HepG2 (cell line): ENCODE measurements at regions not wholly inside any gene's neighbourhood (a gene's known extent, or its start where the extent isn't known, plus 50 kb on each side); places are given as distances from the start of the nearest gene placed in this dataset.
A peak's percentile ranks its signal among the peaks of the same experiment; 100 is the strongest.

Source experiments
- ATAC-seq: fragments of 200-7000 bp; cut with Tn5 transposase; 3 replicates; pipeline ENCODE4 v1.9.1; 2020; ENCODE audit warnings: mild to moderate bottlenecking, moderate library complexity
- BruUV-seq: library from RNA; stranded (reverse); fragments of 400-500 nt; replicated peaks from 2 replicates; lab custom pipeline; 2021; lab: Mats Ljungman, UMichigan
- CTCF ChIA-PET: fragments of 300-600 bp; formaldehyde crosslinking; extraction: SDS; loops from one replicate; lab custom pipeline; 2021; ENCODE audit warnings: low total read pairs, inconsistent platforms, low intra/inter-chr PET ratio; lab: Yijun Ruan, JAX
- POLR2A ChIA-PET: fragments of 350-600 bp; sonication (Branson Sonifier 250); formaldehyde crosslinking; loops from one replicate; lab custom pipeline; 2020; ENCODE audit warnings: antibody characterized with exemption, inconsistent platforms; lab: Yijun Ruan, JAX
- DNase-seq: peaks from one replicate; pipeline ENCODE4 v3.0.0-alpha.2; 2015; ENCODE audit warnings: low spot score
- FAIRE-seq: peaks from 3 replicates; lab custom pipeline; 2011; peaks lifted over from hg19 to GRCh38; lab: Jason Lieb, UNC
- H2AFZ ChIP-seq: one replicate; pipeline ENCODE4 v1.6.1; 2011; ENCODE audit warnings: low read length, inconsistent platforms
- H3K27ac ChIP-seq: fragments of 300-600 bp; 3 replicates; pipeline ENCODE4 v1.8.0; 2011; ENCODE audit warnings: mixed run types, mild to moderate bottlenecking, mixed read lengths, low read length, inconsistent platforms; ENCODE audit not compliant: insufficient read depth; ENCODE audit errors: extremely low read length
- H3K27me3 ChIP-seq, 2 experiments: fragments of 200-600 bp in 1 of 2; 2 replicates in 1 of 2; 3 replicates in 1 of 2; pipeline versions ENCODE4 v1.6.0 to v1.8.0; 2011; ENCODE audit warnings: low read length in 2 of 2, mild to moderate bottlenecking in 2 of 2, moderate library complexity in 2 of 2, inconsistent platforms in 1 of 2; ENCODE audit not compliant: insufficient read depth in 2 of 2, control insufficient read depth in 1 of 2
- H3K36me3 ChIP-seq, 2 experiments: fragments of 200-600 bp in 1 of 2; replicated peaks in 1 of 2; 2 replicates in 1 of 2; 3 replicates in 1 of 2; pipeline versions ENCODE4 v1.5.1 to v1.8.0; 2011; ENCODE audit warnings: low read length in 2 of 2, inconsistent platforms in 1 of 2; ENCODE audit not compliant: insufficient read depth in 2 of 2, control insufficient read depth in 1 of 2
- H3K4me1 ChIP-seq: 2 replicates; pipeline ENCODE4 v1.5.1; 2012; ENCODE audit warnings: low read length, inconsistent platforms; ENCODE audit not compliant: insufficient read depth
- H3K4me2 ChIP-seq: 2 replicates; pipeline ENCODE4 v1.6.0; 2011; ENCODE audit warnings: low read depth, low read length, inconsistent platforms
- H3K4me3 ChIP-seq, 3 experiments: fragments of 200-600 bp in 1 of 3; sonication (generic), shearing (Covaris generic) in 1 of 3; replicated peaks in 1 of 3; 2 replicates each; pipeline ENCODE4 v1.5.1; 2011 to 2016; ENCODE audit warnings: low read length in 3 of 3, inconsistent platforms in 2 of 3, low read depth in 2 of 3, mild to moderate bottlenecking in 2 of 3, control low read depth in 1 of 3, mixed read lengths in 1 of 3; ENCODE audit not compliant: insufficient read depth in 1 of 3
- H3K79me2 ChIP-seq: one replicate; pipeline ENCODE4 v1.6.1; 2011; ENCODE audit warnings: low read length, inconsistent platforms; ENCODE audit not compliant: insufficient read depth
- H3K9ac ChIP-seq: 2 replicates; pipeline ENCODE4 v1.6.0; 2011; ENCODE audit warnings: mild to moderate bottlenecking, low read depth, low read length, inconsistent platforms; ENCODE audit not compliant: insufficient read depth
- H3K9me3 ChIP-seq: 2 replicates; pipeline ENCODE4 v1.5.1; 2012; ENCODE audit warnings: mild to moderate bottlenecking, low read length
- H4K20me1 ChIP-seq: 2 replicates; pipeline ENCODE4 v1.6.0; 2011; ENCODE audit warnings: inconsistent platforms, mild to moderate bottlenecking, low read length, moderate library complexity; ENCODE audit not compliant: insufficient read depth
- BRCA1 ChIP-seq: sonication (generic); formaldehyde crosslinking; IDR thresholded peaks from 2 replicates; pipeline ENCODE4 v1.4.0; 2020; ENCODE audit warnings: missing genetic modification reagents
- CBFB ChIP-seq: sonication (generic); formaldehyde crosslinking; IDR thresholded peaks from 2 replicates; pipeline ENCODE4 v1.4.0; 2020; ENCODE audit warnings: missing genetic modification reagents
- CEBPB ChIP-seq: IDR thresholded peaks from 2 replicates; pipeline ENCODE4 v1.6.1; 2011; ENCODE audit warnings: low read depth, low read length, improper control_type of control experiment, borderline replicate concordance
- CHD2 ChIP-seq: IDR thresholded peaks from 2 replicates; pipeline ENCODE4 v1.6.1; 2011; ENCODE audit warnings: low read depth, low read length, improper control_type of control experiment
- GABPB1 ChIP-seq: IDR thresholded peaks from 2 replicates; pipeline ENCODE4 v1.6.1; 2016; ENCODE audit warnings: mild to moderate bottlenecking, missing genetic modification reagents, moderate library complexity, missing compliant biosample characterization
- SP1 ChIP-seq, 2 experiments: fragments of 450-650 bp in 1 of 2; sonication (generic) in 1 of 2; formaldehyde crosslinking in 1 of 2; IDR thresholded peaks; 2 replicates each; pipeline versions ENCODE4 v1.4.0 to v1.6.1; 2016 to 2020; ENCODE audit warnings: missing genetic modification reagents in 1 of 2
- ZFAT ChIP-seq: sonication (generic); formaldehyde crosslinking; conservative IDR thresholded peaks from 2 replicates; pipeline ENCODE4 v1.8.1; 2023; ENCODE audit warnings: missing genetic modification reagents, inconsistent platforms
- WGBS: methylation state at CpG from one replicate; pipeline ENCODE4 v1.1.6; 2017; ENCODE audit warnings: low lambda C conversion rate; 5-methylcytosine and 5-hydroxymethylcytosine counted together
- in situ Hi-C: cut with HindIII; loops from 2 replicates; pipeline ENCODE4 v1.10.0; 2017; ENCODE audit warnings: low pct_unique_long_range_greater_than_20kb; ENCODE audit not compliant: extremely low pct_ligation_motif_present
- intact Hi-C: fragments of 100-400 bp; cut with micrococcal nuclease; formaldehyde crosslinking; loops from one replicate; pipeline ENCODE4 v1.10.0; 2022; ENCODE audit not compliant: unreplicated experiment

DNA sequence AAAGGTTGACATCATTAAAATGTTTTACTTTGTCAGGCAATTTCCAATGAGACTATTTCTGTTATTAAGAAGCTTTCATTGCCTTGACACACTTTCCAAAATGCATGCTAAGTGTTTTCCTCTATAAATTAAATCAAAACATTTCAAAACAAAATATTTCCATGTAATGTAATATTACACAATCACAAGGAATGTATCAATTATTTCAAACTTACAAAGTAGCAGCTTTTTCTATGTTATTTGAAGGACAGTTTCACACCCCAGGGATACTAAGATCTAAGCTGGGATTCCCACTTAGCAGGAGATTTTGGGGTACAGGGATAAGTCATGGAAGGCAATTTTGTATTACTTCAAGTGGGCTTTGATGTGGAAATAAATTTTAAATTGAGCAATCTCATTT, 144.9 kb downstream of the FOXG1 start:
- FAIRE-seq (no peak), DNase-seq (no peak), ATAC-seq (no peak)
- Histone ChIP-seq H3K9ac (no peak overlapping the region), H3K4me2 (no peak overlapping the region), H2AFZ (no peak overlapping the region), H3K4me1 (no peaks in the 10 kb centered on the region), H3K79me2 (no peaks in the 10 kb centered on the region), H3K9me3 (peaks cover 80% of the 10 kb centered on the region), H3K27me3 (no peaks in the 10 kb centered on the region), H3K4me3 (no peak overlapping the region), H4K20me1 (no peaks in the 10 kb centered on the region), H3K36me3 (no peaks in the 10 kb centered on the region), H3K27ac (no peak overlapping the region)
- BruUV-seq = no TSS peak
- in situ Hi-C loops (no loop called here), intact Hi-C loops (no loop called here)
- ChIA-PET CTCF (no interaction called here), POLR2A (no interaction called here)
- no peak for TF ChIP-seq BRCA1 (CRISPR knock-in tag)
- peak; percentile 57; the same call in 1 of the 2 replicates for TF ChIP-seq CEBPB

GRCh38 chr14:28913056-28913455, 146.5 kb downstream of the FOXG1 start:
- FAIRE-seq = no peak

More at GRCh38 chr14:28913056-28913455, 146.5 kb downstream of the FOXG1 start:
- ChIA-PET CTCF (no interaction called here), POLR2A (no interaction called here)
- peaks cover 79% of the 10 kb centered on the region for H3K9me3 ChIP-seq
- in situ Hi-C loops = no loop called here
- H3K27me3 ChIP-seq = no peaks in the 10 kb centered on the region
- no peak overlapping the region for H3K27ac ChIP-seq
- no peaks in the 10 kb centered on the region for H4K20me1 ChIP-seq
- no peaks in the 10 kb centered on the region for H3K36me3 ChIP-seq
- no peak for ATAC-seq
- no TSS peak for BruUV-seq
- H3K4me3 ChIP-seq = no peak overlapping the region
- no peak overlapping the region for H2AFZ ChIP-seq
- WGBS = 3% methylated on average over 1 of the region's 1 CpG
- no peaks in the 10 kb centered on the region for H3K79me2 ChIP-seq
- no peaks in the 10 kb centered on the region for H3K4me1 ChIP-seq
- TF ChIP-seq CHD2 (no peak), CBFB (CRISPR knock-in tag) (no peak), SP1 (IDR thresholded peaks at IDR 0.05) (no peak), SP1 (CRISPR knock-in tag; IDR thresholded peaks at IDR 0.05) (no peak), GABPB1 (CRISPR knock-in tag) (no peak), ZFAT (CRISPR knock-in tag) (no peak)
- TF ChIP-seq, all 625 proteins: peak for 0
- H3K4me2 ChIP-seq = no peak overlapping the region
- intact Hi-C loops = no loop called here
- no peak for DNase-seq
- no peak overlapping the region for H3K9ac ChIP-seq
